Kidney (tissue), 13 donors: ENCODE measurements at regions not wholly inside any gene's neighbourhood (a gene's known extent, or its start where the extent isn't known, plus 50 kb on each side); places are given as distances from the start of the nearest gene placed in this dataset.

Source experiments
- DNase-seq, 5 donors: peaks; one replicate each; pipeline ENCODE4 v3.0.0-alpha.2; 2013 to 2020
- FAIRE-seq: peaks from 2 replicates; lab custom pipeline; 2012; peaks lifted over from hg19 to GRCh38; lab: Jason Lieb, UNC
- H3K27ac ChIP-seq, 2 donors: one replicate each; pipeline ENCODE4 v1.7.0; 2013; ENCODE audit warnings: low read depth in 2 of 2, low read length in 2 of 2, inconsistent platforms in 1 of 2
- H3K27me3 ChIP-seq: one replicate; pipeline ENCODE4 v1.7.1; 2013; ENCODE audit warnings: low read length, inconsistent platforms; ENCODE audit not compliant: control insufficient read depth, insufficient read depth
- H3K36me3 ChIP-seq, 3 donors: one replicate each; pipeline versions ENCODE4 v1.7.0 to v1.7.1; 2013; ENCODE audit warnings: low read length in 3 of 3, control low read depth in 1 of 3, inconsistent platforms in 1 of 3; ENCODE audit not compliant: insufficient read depth in 3 of 3, control insufficient read depth in 2 of 3
- H3K4me1 ChIP-seq, 3 donors: one replicate each; pipeline versions ENCODE4 v1.7.0 to v1.7.1; 2013; ENCODE audit warnings: low read length in 3 of 3, inconsistent platforms in 1 of 3, low read depth in 1 of 3; ENCODE audit not compliant: control insufficient read depth in 2 of 3, insufficient read depth in 2 of 3
- H3K4me3 ChIP-seq, 3 donors: one replicate each; pipeline versions ENCODE4 v1.7.0 to v1.8.1; 2013; ENCODE audit warnings: low read length in 3 of 3, control low read depth in 1 of 3, inconsistent platforms in 1 of 3
- H3K9ac ChIP-seq, 3 donors: one replicate each; pipeline versions ENCODE4 v1.7.0 to v1.7.1; 2013; ENCODE audit warnings: low read length in 3 of 3, control low read depth in 1 of 3, inconsistent platforms in 1 of 3
- H3K9me3 ChIP-seq, 3 donors: one replicate each; pipeline versions ENCODE4 v1.7.0 to v1.7.1; 2013; ENCODE audit warnings: low read length in 3 of 3, control low read depth in 1 of 3, inconsistent platforms in 1 of 3; ENCODE audit not compliant: control insufficient read depth in 2 of 3, insufficient read depth in 1 of 3
- intact Hi-C: fragments of 100-400 bp; cut with DNase I; formaldehyde crosslinking; loops from one replicate; pipeline ENCODE4 v1.11.1; 2022
- TF ChIP-seq, protein P1 (sequence below): IDR thresholded peaks from 3 replicates; pipeline ENCODE4 v1.5.1; 2012; ENCODE audit warnings: mild to moderate bottlenecking, moderate library complexity, borderline replicate concordance; ENCODE audit not compliant: insufficient read depth; ENCODE audit errors: extremely low read depth
- donor health status: control.
- donor health status: control.
- donor health status: control.
- donor health status: control.
- donor health status: control.
- donor health status: DM: yes; HTN: yes; CAD: no.
- donor health status: Normal renal cell carcinoma (clear cell type).

DNA sequence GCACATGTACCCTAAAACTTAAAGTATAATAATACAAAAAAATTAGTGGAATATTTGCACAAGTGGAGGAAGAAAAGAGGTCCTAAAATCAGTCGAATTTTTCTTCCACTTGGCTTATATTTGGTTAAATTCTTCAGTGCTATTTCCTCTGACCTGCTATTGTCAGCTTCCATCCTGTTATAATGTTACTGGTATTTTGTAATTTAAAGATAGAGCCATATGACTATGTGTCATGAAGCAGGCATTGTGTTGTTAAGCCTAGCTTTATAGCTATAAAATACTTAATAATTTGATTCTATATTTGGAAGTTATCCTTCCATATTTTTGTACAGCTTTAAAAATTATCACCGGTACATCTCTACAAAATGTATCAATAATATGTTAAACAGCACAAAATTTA lies 455.9 kb upstream of the MARCKS start:
- no peaks in the 10 kb centered on the region for H3K4me1 ChIP-seq
- no peak overlapping the region for H3K4me3 ChIP-seq
- H3K27ac ChIP-seq = no peak overlapping the region
- no peaks in the 10 kb centered on the region for H3K36me3 ChIP-seq
- TF ChIP-seq, protein P1, sequence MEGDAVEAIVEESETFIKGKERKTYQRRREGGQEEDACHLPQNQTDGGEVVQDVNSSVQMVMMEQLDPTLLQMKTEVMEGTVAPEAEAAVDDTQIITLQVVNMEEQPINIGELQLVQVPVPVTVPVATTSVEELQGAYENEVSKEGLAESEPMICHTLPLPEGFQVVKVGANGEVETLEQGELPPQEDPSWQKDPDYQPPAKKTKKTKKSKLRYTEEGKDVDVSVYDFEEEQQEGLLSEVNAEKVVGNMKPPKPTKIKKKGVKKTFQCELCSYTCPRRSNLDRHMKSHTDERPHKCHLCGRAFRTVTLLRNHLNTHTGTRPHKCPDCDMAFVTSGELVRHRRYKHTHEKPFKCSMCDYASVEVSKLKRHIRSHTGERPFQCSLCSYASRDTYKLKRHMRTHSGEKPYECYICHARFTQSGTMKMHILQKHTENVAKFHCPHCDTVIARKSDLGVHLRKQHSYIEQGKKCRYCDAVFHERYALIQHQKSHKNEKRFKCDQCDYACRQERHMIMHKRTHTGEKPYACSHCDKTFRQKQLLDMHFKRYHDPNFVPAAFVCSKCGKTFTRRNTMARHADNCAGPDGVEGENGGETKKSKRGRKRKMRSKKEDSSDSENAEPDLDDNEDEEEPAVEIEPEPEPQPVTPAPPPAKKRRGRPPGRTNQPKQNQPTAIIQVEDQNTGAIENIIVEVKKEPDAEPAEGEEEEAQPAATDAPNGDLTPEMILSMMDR = no peak
- no peaks in the 10 kb centered on the region for H3K9me3 ChIP-seq
- H3K9ac ChIP-seq = no peak overlapping the region
- no peaks in the 10 kb centered on the region for H3K27me3 ChIP-seq
- no peak for DNase-seq
- intact Hi-C loops = no loop called here
- FAIRE-seq = no peak

DNA sequence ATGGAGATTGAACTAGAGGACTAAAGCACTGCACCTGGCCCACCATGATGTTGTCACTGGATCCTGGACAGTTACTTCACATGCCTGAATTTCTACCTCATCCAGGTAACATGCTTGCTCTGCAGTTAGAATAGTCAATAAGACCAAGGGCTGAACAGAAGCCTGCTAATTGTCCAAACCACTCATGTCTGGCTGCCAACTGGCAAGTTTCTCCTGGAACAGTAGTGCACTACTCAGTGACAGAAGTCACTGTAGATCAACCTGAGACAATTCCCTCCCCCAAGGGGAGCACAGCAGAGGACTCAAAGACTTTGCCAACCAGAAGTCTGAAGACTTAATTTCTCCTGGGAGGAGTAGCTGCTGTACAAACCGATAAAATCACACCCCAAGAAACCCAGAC lies 454.6 kb upstream of the MARCKS start:
- Histone ChIP-seq H3K4me1 (no peaks in the 10 kb centered on the region), H3K9ac (no peak overlapping the region), H3K9me3 (no peaks in the 10 kb centered on the region), H3K27ac (no peak overlapping the region), H3K36me3 (no peaks in the 10 kb centered on the region), H3K27me3 (no peaks in the 10 kb centered on the region), H3K4me3 (no peak overlapping the region)
- TF ChIP-seq, protein P1 = no peak
- DNase-seq (no peak), FAIRE-seq (no peak)
- intact Hi-C loops = no loop called here

- intact Hi-C loops = no loop called here
- Histone ChIP-seq H3K9ac (no peak overlapping the region), H3K36me3 (no peaks in the 10 kb centered on the region), H3K4me3 (no peak overlapping the region), H3K27me3 (no peaks in the 10 kb centered on the region), H3K27ac (no peak overlapping the region), H3K4me1 (no peaks in the 10 kb centered on the region), H3K9me3 (no peaks in the 10 kb centered on the region)
- peak in 2 of 5 donors; percentile 61 to 78 for DNase-seq
- TF ChIP-seq, protein P1 = no peak
- FAIRE-seq = no peak
Observed at GRCh38 chr6:113403966-113404595, 453.1 kb upstream of the MARCKS start.
